ENCODE measurements at regions not wholly inside any gene's neighbourhood (a gene's known extent, or its start where the extent isn't known, plus 50 kb on each side); places are given as distances from the start of the nearest gene placed in this dataset.

DNA sequence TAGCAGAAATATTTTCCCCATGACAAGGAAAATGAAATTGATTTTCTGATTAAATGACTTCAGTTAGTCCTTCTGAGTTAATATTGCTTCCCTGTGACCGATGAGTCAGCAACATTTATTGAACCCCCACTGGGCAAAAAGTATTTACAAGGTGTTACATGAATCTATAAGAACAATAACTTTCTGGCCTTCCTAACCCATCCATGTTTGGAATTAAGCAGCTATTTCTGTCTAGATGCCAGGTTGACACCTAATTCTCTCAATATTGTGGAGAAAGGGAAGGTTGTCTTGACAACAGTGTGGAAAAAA lies 112.9 kb upstream of the JAZF1 start:
- DNase-seq (ENCODE audit: low spot score), result no peak

DNA sequence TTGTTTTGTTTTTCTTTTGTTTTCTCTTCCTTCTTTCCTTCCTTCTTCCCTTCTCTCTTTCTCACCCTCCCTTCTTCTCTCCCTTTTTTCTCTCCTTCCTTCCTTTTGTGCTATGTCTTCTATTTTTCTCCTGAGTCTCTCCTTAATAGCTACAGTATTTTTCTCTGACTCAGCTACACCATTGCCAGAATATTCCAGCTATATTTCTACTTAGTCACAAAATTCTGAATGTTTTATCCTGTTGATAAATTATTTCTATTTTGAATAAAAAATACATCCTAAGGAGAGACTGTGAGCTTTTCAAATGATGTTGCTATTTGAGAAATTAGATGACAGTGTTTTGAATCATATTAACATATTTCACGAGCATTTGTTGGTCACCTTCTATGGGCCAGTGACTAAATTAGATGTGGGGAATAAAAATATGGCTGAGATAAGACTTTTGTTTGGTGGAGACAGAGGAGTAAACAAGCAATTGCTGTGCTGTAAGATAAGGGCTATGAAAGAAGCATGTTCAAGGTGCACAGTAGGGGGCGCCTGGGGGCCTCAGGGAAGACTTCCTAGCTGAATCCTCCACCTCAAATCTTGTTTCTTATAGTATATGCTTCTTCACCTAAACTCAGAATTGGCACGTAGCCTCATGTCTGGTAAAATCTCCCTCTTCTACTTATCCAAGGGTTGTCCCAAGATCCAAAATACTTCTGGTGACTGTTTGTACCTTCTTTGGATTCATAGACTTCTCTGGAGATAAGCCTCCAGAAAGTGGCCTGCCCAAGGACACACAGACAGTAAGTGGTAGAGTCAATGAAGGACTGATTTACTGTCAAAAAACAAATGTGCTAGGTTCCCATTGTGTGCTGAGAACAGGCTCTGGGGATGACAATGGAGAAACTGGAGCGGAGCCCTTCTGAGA lies 115.5 kb upstream of the CREB5 start:
- DNase-seq (ENCODE audit: low spot score), result peak; percentile 73

DNA sequence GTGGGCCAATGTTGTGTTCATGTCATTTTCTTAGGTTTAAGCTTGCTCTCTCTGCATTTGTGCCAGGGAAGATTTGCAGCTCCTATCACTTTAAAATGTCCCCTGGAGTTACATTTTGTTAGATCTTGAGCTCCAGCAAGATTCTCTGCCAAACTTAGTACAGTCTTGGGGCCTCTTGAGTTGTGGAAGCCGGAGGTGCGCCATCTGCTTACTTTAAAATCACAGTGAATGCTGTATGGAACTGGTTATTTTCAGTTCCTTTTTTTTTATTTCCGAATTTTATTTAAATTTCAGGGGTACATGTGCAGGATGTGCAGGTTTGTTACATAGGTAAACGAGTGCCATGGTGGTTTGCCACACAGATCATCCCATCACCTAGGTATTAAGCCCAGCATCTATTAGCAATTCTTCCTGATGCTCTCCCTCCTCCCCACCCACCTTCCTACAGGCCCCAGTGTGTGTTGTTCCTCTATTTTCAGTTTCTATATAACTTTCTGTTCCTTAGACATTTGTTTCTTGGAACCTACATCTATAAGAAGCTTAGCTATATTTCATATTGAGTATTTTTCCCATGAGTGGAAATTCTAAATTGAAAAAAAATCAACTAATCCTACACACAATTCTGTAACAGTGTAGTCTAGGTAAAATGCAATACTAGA lies 114.4 kb upstream of the CREB5 start:
- DNase-seq (ENCODE audit: low spot score), result peak; percentile 75

DNA sequence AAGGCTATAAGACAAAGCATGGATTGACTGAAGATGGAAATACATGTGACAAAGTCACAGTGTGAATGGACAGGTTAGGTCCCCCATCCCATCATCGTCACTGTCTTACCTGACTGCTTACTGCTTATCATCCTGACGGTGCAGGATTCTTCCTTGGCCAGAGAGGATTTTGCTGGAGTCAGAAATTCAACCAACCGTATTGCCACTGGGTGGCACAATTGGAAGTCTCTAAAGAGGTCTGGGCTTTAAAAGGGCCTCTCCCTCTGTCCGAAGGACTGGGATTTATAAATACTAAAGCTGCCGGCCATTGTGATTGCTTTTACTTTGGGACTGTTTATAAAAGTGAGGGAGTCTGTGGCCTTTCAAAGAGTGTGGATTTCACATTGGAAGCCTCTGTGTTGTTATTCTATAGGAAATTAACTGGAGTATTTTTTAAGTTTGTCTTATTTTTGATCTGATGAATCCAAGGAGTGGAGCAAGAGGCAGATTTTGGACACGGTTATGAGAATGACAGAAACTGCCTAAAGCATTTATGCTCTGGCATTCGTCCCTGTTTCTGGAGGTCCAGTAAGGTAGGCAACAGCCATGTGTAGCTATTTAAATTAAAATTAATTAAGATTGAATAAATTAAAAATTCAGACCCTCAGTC lies 113.3 kb upstream of the CREB5 start:
- peak; percentile 24 for DNase-seq (ENCODE audit: low spot score)

DNA sequence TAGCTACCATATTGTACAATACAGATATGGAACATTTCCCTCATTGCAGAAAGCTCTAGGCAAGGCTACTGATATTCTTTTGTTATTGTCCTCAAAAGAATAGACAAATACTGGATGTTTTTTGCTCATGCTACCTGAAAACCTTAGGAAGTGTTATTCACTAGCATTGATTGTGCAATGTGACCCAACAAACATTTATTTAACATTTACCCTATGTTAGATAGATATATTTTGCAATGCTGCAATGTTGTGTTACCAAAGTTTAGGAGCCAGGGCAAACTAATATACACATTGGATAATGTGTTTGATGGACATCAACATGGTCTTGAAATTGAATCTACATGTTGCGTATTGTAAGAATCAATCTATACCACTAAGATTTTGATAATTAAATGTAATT lies 112.8 kb upstream of the CREB5 start:
- no peak for DNase-seq (ENCODE audit: low spot score)

DNA sequence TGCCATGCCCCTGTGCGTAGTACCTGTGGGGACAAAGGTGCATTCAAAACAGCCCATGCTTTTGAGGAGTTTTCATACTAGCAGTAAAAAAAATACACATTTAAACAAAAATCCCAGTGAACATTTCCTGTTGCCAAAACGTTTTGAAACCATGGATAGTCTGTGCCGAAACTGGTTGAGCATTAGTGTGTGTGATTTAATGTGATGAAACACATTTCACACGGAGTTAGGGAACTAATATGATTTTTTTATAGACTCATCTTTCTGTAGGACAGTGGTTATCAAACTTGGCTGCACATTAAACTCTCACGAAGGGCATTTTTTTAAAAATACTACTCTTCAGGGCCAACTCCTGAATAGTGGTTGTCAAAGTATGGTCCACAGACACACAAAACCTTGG lies 111.8 kb upstream of the CREB5 start:
- no peak for DNase-seq (ENCODE audit: low spot score)

DNA sequence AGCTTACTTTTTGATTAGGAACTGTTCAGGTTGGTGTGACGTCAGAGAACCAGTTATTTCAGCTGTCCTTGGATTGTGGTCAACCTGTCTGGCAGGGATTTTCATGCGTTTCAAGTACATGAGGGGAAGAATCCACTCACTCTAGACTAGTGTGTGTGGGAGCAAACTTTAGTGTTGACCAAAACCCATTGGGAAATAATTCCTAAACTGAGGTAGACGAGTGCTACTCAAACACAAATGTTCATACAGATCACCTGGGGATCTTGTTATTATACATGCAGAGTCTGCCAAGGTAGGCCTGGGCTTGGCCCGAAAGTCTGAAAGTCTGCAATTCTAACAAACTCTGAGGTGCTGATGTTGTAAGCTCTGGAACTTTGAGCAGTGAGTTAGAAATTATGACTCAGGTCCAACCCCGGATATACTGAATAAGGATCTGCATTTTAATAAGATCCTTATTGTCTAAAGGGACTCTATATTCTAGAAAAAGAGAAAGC lies 111.1 kb upstream of the CREB5 start:
- DNase-seq (ENCODE audit: low spot score), result no peak

DNA sequence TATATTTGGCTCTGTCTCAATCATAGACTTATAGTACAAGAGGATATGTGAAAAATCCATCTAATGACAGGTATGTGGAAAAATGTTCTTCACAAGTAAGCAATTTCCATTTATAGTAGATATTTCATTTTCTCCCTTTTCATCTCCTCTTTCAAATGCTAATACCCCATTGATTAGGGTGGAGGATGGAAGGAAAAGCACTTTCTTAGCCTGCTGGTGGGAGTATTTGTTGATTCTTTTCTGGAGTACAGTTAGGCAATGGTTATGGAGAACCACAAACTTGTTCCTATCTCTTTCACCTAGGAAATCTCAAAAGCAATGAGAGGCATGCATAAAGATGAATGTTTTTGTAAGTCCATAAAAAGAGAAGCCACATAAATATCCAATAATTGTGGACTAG lies 108.0 kb upstream of the CREB5 start:
- no peak for DNase-seq (ENCODE audit: low spot score)

DNA sequence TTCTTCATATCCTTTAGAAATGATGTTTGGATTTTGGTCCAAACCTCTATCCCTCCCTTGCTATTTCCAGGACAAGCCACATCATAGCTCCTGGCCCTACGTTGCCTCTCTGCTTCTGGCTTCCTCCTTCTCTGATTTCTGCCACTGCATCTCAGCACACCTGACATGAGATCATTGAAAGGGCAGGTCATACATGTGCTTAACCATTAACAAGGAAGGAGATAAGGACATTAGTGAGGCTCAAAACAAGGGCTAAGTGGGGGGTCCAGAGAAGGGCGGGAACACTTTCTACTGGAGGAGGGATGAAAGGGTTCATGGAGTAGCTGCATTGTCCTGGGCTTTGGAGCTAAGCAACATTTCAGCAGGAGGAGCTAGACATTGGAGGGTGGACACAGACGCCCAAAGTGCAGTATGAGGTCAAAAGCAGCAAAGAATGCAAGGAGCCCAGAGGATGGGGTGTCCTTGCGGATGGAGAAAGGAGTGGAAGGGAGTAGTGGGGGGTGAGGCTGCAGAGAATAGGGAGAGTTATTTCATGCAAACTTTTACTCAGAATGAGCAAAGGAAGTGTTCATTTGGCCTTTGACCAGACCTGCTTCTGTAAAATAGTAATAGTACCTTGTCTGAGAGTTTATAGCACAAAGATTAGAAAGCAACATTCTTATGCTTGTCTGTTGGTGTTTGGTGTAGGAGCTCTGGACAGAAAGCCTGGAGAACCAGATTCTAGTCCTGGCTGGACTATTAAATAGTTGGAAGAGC lies 102.4 kb upstream of the CREB5 start:
- DNase-seq (ENCODE audit: low spot score), result no peak

DNA sequence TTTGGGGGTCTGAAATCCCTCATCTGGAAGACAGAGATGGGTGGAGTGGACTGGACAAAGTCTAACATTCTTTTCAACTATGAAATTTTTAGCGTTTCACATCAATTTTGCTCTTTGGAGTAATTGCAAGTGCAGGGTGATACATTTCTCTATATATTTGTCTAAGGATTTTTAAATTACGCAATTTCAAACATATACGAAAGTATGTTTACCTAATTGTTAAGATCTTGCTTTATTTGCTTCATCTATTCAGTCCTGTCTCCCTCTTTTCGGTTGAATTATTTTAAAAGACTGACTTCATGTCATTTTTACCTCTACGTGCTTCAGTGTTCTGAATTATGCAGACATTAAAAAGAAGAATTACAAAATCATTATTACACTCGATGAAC lies 101.9 kb upstream of the CREB5 start:
- no peak for DNase-seq (ENCODE audit: low spot score)

DNA sequence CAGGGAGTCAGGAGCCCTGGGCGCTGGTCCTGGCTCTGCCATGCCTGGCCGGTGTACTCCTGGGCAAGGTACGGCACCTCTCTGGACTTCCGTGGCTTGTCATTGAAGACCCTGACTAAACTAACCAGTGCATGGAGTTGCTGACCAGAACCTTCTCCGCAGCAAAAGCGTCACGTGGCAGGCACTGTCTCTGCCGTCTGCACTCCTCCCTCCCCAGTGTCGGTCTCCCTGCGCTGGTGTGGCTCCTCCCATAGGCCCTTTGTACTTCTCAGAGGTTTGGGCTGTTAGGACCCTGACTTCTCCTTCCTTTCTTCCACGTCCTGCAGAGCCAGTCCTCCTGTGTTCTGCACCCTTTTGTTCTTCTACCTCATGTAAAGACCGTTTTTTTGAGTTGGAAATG lies 100.6 kb upstream of the CREB5 start:
- no peak for DNase-seq (ENCODE audit: low spot score)

DNA sequence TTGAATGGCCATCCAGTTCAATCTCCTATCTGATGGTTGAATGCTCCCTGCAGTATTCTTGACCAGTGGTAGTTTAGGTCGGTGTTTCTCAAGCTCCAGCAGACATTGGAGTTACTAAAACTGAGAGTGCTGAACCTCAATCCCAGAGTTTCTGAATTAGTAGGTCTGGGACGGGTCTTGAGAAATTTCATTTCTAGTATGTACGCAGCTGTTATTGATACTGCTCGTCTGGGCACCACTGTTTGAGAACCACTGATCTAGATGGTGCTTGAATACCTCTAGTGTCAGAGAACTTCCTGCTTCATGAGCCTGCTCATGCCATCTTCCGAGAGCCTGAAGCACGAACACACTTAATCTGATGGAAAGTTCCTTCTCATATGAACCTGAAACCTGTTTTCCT lies 99.4 kb upstream of the CREB5 start:
- DNase-seq (ENCODE audit: low spot score), result no peak

DNA sequence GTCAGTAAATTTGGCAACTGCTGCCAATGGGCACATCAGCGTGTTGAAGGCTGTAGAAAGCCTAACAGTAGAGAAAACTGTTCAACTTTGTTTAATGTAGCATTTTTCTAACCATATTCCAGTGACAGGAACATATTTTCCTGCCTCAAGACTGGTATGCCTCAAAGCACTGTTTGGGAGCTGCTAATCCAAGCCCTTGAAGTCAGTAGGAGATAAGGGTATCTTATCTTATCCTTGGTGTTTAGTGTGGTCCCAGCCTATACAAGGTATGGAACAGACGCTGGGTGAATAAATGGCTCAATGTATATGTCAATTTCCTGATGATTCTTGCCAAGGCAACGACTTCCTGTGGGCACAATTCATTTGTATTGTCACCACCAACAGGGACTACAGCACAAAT lies 97.5 kb upstream of the CREB5 start:
- DNase-seq (ENCODE audit: low spot score), result no peak

DNA sequence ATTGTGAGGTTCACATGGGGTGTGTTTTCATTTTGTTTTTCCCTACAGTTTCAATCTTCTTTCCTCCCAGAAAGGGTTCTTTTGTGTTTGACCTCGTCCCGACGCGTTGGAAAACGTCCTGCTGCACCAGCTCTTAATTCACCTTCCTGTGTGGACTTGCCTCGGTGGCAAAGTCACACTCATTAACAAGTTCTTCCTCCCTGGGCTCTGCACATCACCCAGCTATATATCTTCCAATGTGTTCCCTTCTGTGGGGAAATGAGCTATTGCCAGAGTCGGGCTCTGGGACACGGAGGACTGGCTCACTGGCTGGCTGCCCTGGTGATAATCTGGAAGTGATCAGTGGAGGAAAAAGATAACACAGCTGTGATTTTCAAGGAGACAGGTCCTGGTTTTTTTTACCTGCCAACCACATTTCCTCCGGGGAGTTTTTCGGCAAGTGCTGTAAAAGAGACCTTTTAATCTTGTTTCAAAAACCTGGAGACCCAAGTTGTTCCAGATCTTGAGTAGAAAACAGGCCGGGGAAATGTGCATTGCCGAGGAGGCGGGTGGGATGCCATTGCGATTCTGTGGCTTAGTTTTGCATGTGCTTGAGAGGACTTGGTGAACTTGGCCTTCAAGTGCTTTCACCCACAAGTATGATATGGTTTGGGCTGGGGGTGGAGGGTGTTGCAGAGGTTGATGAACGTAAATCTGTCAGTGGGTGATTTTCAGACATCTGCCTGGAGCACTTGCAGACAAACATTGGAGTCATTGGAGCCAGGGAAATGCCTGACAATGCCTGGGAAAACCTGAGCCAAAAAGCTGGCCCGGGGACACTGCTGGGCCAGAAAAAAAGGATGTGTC lies 96.5 kb upstream of the CREB5 start:
- no peak for DNase-seq (ENCODE audit: low spot score)

DNA sequence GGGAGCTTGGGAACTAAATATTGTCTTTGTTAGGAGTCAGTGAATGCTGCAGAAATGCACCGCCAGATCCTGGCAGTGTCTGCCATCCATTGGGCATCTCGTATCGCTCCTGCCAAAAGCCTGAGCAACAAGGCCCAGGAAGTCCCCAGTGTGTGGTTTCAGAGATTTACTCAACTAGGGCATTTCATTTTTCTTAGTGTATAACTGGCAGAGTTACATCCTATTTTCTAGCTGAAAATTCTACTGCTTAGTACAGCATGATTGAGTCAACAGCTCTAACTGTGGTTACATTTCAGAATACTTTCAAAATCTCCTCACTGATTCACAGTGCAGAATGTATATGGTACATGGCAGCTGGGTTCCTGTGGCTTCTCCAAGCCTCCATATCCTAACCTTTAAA lies 95.8 kb upstream of the CREB5 start:
- no peak for DNase-seq (ENCODE audit: low spot score)

DNA sequence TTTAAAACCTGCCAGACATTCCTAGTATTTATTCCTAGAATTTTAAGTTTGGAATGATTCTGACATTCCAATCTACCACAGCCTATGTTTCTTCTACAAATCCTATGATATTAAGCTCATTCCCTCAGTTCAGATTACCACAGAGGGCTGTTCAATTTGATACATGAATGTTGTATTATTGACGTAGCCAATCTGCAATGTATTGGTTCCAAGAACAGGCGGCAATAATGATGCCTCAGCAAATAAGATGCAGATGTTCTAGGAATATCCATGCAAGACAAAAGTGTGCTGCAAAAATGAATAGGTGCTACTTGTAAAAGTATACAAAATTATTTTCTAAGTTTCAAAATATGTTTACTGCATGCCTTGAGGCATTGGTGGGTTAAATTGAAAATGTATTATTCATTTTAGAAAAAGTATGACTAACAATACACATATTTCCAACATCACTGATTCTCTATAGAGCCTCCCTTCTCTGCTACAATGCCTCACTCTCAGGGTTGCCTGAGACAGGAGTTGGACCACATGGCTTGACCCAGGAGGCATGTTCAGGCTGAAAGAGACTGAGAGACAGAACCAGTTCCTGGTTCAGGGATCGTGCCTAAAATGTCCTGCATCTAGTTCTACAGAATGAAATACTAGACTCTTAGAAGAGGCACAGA lies 94.1 kb upstream of the CREB5 start:
- no peak for DNase-seq (ENCODE audit: low spot score)

DNA sequence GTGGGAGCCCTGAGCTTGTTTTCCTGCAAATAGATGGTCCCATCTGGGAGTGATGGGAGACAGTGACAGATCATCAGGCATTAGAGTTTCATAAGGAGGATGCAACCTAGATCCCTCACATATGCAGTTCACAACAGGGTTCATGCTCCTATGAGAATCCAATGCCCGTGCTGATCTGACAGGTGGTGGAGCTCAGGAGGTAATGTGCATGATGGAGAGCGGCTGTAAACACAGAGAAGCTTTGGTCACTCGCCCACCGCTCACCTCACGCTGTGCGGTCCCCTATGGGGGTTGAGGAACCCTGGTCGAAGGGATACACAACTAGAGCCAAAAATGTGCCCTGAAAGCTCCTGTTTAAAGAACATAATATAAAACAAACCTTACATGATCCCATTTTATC lies 88.5 kb upstream of the CREB5 start:
- no peak for DNase-seq (ENCODE audit: low spot score)

DNA sequence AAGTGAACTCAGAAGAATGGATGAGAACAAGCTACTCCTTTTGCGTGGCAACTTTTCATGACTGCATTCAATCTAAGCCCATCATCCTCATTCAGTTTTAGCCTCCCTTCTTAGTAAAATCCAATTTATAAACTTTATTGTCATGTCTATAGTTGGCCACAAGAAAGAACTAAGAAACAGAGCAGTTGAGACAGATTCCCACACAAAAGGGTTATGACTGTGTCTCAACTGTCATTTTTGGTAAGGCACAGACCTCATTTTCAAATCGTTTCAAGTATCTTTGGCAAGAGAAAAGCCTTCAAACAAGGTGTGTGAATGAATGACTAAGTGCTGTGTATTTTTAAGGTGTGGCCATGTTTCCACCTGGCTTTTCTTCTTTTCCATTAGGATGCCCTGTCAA lies 84.2 kb upstream of the CREB5 start:
- peak; percentile 17 for DNase-seq (ENCODE audit: low spot score)

DNA sequence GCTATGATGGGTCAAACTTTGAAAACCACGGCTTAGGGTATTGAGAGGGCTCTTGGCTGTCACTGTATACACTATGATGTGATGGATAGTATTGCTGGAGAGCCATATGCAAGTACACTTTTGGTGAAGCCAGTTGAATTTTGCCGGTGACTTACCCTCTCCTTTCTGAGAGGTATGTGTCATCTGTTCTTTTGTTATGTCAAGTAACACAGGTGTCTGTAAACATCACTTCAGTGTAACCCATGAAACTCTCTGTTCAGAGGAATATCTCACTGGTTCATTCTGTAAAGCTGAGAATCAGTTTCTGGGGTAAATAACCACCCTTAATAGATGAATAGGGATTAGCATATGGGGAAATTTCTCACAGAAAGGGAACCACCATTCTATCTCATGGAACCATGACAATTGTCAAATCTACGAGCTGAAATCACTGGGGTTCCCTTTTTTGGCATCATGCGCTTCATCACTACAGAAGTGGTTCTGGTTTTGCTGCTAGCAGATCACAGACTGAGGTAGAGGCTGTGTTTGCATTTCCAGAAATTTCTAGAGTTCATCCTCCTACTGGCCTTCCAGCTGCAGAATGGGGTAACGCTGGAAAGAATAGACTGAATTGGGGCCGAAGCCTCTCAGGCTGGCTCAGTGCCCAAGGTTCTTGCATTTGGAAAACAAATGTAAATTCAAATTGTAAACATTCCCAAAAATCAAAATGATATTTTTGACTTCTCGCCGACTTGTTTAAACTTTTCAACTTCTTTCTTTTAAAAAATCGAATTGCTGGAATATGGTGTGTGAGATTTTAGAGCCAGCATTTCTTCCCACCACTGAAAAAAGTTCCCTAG lies 83.3 kb upstream of the CREB5 start:
- peak; percentile 11 for DNase-seq (ENCODE audit: low spot score)

Data from NAMALWA (cell line).